GM21825 (cell line): ENCODE measurements at regions not wholly inside any gene's neighbourhood (a gene's known extent, or its start where the extent isn't known, plus 50 kb on each side); places are given as distances from the start of the nearest gene placed in this dataset.
"Not testable (repeated sequence)": the region's sequence is repeated elsewhere in the genome, so short reads cannot be mapped to it uniquely, and the experiment has no call there.

Source experiments
- ATAC-seq: cut with Tn5 transposase; IDR thresholded peaks from one replicate; pipeline ENCODE4 v1.9.1; 2021; ENCODE audit warnings: mild to moderate bottlenecking, moderate library complexity; ENCODE audit not compliant: unreplicated experiment

DNA sequence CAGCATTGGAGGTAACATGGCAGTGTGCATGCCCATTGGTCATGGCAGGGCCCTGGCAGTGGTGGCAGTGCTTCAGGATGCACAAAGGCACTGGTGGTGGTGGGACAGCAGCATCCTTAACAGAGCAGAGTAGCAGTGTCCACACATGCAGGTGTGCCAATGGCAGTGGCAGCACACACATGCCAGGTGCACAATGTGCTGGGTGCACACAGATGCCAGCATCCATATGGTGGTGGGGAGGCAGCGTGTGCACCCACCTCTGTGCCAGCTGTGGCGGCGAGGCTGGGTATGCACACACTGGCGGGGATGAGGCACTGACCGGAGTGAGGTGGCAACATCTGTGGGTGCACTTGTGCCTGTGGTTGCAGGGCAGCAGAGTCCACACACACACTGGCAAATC lies 150.6 kb downstream of the SI start:
- no peak for ATAC-seq

DNA sequence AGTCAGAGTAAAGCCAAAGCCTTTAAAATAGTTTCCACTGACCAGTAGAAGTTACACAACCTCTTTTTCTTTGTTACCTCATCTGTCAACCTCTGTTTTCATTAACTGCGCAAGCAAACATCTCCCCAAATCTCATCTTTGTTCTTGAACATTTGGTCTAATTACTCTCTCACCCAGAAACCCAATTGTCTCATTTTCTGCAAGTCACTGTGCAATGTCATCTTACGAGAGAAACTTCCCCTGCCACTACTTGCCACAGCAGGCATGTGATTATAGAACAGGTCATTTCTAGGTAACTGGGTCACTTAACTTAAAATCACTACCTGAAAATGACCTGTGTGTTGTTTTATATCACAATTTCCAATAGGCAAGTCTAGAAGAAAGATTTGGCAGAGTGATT lies 159.4 kb downstream of the SI start:
- no peak for ATAC-seq

DNA sequence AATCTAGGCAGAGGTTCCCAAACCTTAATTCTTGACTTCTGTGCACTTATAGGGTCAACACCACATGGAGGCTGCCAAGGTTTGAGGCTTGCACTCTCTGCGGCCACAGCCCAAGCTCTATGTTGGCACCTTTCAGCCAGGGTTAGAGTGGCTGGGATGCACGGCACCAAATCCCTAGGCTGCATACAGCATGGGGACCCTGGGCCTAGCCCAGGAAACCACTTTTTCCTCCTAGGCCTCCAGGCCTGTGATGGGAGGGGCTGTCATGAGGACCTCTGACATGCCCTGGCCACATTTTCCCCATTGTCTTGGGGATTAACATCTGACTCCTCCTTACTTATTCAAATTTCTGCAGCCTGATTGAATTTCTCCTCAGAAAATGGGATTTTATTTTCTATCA lies 165.4 kb downstream of the SI start:
- no peak for ATAC-seq

DNA sequence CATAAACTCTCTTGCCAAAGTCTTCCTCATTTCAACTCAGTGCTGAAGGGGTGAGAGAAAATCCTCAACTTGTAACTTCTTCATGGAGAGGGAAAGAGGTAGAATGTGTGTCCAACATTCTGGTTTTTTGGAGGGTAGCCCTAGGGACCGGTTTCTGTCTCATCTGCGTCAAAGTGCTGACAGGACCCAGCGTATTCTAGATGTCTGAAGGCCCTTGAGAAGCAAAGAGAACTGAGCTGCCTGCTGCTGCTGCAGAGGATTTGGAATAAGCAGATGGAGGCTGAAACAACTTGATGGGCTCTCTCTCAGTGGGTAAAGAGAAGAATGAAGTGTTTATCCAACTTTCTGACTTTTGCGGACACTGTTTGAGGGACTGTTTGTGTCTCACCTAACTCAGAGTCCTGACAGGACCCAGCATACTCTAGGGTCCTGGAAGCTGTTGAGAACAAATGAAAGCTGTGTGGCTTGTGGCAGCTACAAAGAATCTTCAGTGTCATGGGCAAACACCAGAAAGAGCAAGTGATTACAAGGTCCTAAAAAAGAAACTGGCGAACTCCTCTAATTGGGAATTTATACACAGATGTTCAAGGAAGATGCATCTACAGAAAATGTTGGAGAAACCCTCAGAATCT lies 174.4 kb downstream of the SI start:
- ATAC-seq: no peak

DNA sequence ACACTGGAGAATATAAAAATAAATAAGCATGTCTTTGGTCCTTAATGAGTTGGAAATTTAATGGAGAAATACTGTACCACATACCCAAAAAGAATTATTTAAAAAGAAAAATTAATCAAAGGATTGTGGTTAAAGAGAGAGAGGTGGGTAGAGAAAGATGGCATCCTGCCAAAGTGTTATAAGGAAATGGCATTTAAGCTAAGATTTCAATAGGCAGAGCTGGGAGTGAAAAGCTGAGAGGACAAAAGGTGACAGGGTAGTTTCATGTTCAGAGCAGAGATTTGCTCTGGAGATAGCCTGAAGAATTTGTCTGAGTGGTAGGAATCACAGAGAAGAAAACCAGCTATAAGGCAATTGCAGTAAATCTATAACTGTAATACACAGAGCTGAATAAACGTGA lies 181.0 kb downstream of the SI start:
- ATAC-seq: no peak

DNA sequence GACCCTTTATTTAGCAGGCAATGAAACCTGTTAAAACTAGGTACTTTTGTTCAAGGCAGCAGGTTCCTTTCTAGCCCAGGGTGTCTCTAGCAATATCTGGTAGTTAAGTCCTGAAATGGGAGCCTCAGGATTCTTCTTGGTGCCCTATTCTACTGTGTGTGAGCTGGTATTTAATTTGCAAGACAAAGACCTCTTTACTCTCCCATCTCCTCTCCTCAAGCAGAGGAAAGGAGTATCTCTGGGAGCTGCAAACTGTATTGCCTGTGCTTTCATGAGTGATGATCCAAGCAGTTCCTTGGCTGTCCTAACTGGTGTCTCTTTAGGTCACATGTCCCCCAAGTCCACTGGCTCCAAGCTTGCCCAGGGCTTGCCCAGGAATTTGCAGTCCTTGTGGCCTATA lies 188.2 kb downstream of the SI start:
- no peak for ATAC-seq

DNA sequence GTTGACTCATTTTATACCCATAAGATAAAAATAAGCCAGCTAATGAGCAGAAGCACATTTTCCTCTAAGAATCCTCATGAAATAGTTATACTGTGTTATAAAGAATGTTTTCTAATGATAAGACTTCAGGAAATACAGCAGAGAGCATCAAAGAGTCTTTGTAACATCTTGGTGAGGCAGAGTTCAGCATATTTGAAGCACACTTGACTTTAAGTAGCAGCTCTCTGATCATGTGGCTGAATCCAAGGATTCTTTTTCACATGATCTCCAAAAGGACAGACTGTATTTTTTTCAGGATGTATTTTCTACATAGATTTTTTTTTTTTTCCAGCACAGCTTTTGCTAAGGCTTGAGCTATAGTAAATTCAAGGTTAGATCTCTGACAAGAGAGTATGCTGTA lies 195.1 kb downstream of the SI start:
- no peak for ATAC-seq

DNA sequence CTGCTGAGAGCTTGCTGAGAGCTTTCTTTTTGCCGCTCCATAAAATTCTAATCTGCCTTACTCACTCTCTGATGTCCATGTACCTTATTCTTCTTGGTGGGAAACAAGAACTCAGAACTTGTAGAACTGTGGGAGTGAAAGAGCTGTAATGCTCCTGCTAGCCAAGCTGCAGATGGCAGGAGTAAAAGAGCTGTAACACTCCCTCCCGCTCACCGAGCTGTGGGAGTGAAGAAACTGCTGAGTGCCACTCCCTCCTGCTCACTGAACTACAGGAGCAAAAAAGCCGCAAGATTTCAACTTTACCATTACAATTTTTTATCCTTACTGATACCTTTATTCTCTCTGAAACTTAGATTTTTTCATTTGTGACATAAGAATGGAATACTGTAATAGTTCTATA lies 199.1 kb downstream of the SI start:
- no peak for ATAC-seq

DNA sequence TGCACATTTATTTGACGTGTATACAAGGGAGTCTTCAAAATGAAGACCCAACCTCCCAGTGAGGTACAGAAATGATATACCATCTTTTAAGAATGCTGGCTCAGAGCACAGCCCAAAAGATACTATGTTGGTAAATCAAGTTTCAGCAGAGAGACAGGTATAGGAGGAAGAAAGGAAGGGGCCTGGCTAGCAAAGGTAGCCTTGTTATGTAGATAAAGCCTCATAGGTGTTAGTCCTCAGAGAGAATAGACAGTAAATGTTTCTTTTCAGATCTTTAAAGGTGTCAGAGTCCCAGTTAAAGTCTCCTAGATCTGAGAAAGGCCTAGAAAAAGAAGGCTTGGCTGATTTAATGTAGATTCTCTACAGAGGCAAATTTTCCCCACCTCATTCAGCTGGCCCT lies 213.8 kb downstream of the SI start:
- ATAC-seq: no peak

DNA sequence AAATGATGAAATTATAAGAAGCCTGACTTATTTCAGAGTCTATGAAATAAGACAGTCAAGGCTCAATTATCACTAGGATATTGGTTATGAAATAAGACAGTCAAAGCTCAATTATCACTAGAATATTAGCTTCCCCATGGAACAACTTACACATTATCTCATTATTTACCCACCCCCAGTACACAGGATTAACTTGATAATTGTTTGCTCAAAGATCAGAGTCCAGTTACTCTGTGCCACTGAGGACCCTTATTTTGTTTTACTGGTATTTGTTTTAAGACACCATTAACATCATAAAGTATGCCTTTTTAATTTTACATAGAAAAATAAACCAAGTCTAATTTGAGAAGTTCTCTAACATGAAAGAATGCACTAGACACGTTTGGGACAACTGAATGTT lies 225.4 kb downstream of the SI start:
- no peak for ATAC-seq

DNA sequence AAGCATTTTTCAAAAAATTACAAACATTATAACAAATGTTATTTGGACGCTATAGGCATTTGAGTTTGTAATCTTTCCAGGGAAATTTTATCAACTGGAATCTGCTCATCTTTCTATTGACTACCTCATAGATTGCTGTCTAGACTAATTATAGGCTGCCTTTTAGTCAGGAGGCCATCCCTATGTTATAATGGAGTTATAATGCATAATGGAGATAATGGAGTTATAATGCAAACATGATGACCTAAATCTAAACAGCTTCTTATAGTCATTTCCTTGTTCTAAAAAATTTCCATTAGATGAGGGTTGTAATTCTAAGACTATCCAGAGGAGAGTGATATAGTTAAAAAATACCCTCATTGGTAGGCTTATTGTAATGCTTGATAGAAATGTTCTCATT lies 226.4 kb downstream of the SI start:
- no peak for ATAC-seq

DNA sequence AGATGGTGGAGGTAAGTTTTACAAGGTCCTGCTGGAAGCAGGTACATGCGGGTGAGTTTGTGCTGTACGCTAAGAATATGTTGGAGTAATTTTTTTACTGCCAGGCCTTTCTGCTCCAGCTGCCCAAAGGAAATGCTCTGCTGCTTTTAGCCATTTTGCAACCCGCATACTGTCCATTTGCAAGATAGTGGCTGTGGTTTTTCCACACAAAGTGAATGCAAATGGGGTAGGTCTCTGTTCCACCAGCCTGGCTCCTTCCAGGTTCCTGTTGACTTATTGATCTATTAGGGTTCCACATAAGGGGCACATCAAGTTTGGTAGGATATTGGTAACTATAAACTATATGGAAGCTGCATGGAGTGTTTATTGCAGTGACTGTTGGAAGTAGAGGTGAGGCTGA lies 227.1 kb downstream of the SI start:
- ATAC-seq: no peak

DNA sequence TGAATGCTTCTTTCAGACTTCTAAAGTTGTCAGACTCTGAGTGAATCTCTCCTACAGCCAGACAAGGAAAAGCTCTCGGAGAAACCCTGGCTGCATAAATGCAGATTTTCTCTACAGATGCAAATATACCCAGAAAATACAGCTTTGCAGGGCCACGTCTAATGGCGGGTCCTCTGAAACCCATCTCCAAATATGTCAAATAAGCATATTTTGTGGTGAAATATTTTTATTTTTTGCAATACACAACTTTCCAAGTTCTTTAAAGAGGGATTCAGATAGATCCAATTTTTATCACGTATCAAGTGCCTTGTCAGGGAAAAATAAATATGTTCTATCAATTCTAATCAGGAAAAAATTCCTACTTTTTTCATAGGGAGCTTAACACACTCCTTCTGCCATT lies 229.4 kb downstream of the SI start:
- ATAC-seq: no peak

DNA sequence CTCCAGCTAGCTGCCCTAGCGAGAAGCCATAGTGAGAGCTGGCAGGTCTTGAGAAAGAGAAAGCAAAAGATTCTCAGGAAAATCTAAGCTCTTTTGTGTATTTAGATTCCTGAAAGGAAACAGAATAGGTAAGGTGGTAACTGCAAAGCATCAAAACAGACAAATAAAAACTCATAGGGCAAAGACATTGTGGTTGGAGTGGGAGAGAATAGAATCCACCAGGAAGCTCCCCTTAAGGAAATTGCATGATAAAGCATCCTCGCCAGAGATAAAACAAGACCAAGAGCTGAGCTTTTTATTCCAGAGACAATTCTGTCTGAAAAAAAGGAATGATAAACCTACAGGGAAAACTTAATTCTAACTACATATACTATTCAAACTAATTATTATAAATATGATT lies 232.6 kb downstream of the SI start:
- no peak for ATAC-seq

DNA sequence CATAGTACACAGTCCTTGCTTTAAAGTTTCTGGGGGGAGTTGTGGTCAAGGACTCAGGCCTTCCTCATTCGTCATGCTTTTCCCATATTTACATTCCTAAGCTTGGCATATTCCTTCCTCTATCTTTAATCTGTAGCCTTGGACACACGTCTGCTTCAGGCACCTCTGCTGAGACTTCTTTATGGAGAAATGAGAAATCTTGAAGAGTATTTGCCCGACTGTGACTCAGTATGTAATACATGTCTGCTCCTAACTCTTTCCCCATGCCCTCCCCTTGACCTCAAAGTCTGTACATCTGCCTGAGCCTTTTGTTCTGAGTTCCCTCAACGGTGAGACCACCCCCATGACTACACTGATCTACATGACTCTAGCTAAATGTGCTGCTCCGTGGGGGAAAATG lies 246.1 kb downstream of the SI start:
- ATAC-seq: no peak

DNA sequence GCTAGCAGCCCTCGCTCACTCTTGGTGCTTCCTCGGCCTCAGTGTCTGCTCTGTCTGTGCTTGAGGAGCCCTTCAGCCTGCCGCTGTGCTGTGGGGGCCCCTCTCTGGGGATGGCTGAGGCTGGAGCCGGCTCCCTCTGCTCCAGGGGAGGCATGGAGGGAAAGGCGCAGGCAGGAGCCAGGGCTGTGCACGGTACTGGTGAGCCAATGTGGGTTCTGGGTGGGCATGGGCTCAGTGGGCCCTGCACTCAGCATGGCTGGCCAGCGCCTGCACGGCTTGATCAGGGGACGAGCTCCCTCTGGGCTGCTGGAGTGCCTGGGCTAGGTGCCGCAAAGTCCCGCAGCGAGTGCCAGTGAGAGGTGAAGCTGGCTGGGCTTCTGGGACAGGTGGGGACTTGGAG lies 260.0 kb downstream of the SI start:
- no peak for ATAC-seq

DNA sequence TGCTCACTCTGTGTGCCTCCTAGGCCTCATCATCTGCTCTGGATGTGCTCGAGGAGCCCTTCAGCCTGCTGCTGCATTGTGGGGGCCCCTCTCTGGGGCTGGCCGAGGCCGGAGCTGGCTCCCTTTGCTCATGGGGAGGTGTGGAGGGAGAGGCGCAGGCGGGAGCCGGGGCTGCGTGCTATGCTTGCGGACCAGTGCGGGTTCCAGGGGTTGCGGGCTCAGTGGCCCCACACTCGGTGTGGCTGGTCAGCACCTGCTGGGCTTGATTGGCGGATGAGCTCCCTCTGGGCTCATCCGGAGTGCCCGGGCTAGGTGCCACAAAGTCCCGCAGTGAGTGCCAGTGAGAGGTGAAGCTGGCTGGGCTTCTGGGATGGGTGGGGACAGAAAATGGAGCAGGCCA lies 264.2 kb downstream of the SI start:
- no peak for ATAC-seq

DNA sequence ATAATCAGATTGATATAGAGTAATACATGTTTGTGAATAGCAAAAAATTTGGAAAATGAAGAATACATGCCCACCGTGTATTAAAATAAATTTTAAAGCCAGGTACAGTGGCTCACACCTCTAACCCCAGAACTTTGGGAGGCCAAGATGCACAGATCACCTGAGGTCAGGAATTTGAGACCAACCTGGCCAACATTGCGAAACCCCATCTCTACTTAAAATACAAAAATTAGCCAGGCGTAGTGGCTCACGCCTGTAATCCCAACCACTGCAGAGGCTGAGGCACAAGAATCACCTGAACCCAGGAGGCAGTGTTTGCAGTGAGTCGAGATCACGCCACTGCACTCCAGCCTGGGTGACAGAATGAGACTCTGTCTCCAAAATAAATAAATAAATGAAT lies 266.3 kb downstream of the SI start:
- no peak for ATAC-seq

DNA sequence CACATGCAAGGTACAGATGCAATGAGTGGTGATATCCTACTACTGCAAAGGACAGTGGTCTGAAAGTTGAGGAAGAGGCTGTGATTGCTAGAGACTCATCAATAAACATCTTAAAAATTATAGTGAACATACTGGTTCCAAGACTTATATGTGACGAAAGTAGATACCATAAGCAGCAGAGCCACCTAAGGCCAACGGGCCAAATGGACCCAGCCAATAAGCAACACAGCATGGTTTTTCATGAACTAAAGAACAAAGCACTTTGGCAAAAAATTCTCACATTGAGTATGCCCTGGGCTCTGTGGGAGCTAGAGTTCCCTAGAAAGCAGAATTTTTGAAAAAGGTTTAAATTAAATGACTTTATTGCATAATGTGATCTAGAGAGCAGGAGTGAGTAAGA lies 272.1 kb downstream of the SI start:
- no peak for ATAC-seq

DNA sequence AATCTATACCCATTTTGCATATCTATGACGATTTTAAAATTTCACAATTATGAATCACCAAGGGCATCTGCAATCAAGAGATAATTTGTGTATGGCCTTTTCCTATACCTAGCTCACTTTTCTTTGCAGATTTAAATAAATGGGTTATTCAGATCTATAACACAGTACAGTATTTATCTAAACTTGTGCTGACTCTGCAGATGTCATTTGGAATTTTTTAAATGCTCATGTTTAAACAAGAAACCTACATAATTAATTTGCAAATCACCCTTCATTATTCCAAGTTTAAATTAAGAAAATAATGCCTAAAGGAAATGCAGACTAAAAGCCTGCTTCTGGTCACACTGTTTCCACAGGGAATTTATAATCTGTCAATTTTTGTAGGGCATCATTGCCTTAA lies 284.2 kb downstream of the SI start:
- ATAC-seq: no peak

DNA sequence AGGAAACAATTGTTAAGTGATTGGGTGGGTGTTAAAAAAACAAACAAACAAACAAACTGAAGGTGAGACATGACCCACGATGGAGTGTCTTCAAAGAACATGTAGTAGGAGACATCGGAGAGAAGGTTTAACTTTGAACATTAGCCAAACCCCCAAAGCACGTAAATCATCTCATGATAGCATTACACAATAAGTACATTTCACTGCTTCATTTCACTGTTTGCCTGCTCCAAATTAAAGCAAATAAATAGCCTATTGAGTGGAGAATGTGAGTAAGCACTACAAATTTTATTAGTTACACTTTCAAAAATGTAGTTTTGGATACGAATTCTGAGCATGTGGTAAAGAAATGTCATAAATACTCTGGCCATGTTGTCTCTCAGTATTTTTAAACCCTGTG lies 287.0 kb downstream of the SI start:
- no peak for ATAC-seq

DNA sequence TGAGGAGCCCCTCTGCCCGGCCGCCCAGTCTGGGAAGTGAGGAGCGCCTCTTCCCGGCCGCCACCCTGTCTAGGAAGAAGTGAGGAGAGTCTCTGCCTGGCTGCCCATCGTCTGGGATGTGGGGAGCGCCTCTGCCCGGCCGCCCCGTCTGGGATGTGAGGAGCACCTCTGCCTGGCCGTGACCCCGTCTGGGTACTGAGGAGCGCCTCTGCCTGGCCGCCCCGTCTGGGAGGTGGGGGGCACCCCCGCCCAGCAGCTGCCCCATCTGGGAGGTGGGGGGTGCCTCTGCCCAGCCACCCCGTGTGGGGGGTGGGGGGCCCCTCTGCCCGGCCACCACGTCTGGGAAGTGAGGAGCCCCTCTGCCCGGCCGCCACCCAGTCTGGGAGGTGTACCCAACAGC lies 293.9 kb downstream of the SI start:
- ATAC-seq: not testable (repeated sequence)

DNA sequence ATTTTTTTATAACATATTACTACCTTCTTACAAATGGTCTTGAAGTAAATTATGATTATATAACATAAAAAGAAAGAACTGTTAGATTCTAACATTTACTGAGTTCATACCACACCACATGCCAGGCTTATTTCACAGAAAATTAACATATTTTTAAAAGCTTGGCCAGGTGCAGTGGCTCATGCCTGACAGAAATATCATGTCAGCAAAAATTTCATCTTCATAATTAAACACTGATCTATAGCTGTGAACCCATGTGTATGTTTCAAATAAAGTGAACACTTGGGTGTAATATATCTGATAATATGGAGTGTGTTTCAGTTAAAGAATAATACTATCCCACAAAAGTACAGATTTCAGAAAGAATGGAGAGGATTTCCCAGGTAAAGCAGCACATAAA lies 296.5 kb downstream of the SI start:
- no peak for ATAC-seq

DNA sequence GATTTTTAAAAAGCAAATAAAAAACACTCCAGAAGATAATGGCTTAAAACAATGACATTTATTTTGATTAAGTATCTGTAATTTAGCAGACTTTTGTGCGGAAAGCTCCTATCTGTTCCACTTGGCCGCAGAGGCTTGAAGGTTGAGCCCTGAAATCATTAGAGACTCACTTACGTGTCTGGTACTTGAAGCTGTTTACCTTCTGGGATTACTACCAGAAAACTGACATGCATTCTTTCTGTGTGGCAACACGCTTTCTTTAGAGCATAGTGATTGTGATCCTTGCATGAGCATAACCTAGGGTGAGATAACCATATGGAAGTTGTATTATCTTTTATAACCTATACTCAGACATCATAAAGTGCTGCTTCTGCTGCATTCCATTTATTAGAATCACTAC lies 298.5 kb downstream of the SI start:
- no peak for ATAC-seq
